Activated CD4-positive, alpha-beta T cell treated with anti-CD3 and anti-CD28 coated beads, Interleukin-2, amount 10 ng/mL, durations not matched to agents 24 days and 14 days (primary cell): ENCODE measurements at regions not wholly inside any gene's neighbourhood (a gene's known extent, or its start where the extent isn't known, plus 50 kb on each side); places are given as distances from the start of the nearest gene placed in this dataset.
"Not testable (repeated sequence)": the region's sequence is repeated elsewhere in the genome, so short reads cannot be mapped to it uniquely, and the experiment has no call there.

Source experiments
- DNase-seq: peaks from one replicate; pipeline ENCODE4 v3.0.0; 2022
- H3K27ac Mint-ChIP-seq: one replicate; pipeline ENCODE4 v1.8.0; 2022; ENCODE audit warnings: mild to moderate bottlenecking, mixed read lengths
- H3K27me3 Mint-ChIP-seq: one replicate; pipeline ENCODE4 v1.8.0; 2022; ENCODE audit warnings: mixed read lengths
- H3K36me3 Mint-ChIP-seq: one replicate; pipeline ENCODE4 v1.8.0; 2022; ENCODE audit warnings: low read depth, mild to moderate bottlenecking, mixed read lengths
- H3K4me1 Mint-ChIP-seq: one replicate; pipeline ENCODE4 v1.8.0; 2021; ENCODE audit warnings: mixed read lengths
- H3K4me3 Mint-ChIP-seq: one replicate; pipeline ENCODE4 v1.8.0; 2022; ENCODE audit warnings: mild to moderate bottlenecking, moderate library complexity, mixed read lengths
- H3K9me3 Mint-ChIP-seq: one replicate; pipeline ENCODE4 v1.8.0; 2021; ENCODE audit warnings: mixed read lengths
- intact Hi-C: fragments of 100-400 bp; cut with micrococcal nuclease; formaldehyde crosslinking; loops from one replicate; pipeline ENCODE4 v1.15.1; 2023

DNA sequence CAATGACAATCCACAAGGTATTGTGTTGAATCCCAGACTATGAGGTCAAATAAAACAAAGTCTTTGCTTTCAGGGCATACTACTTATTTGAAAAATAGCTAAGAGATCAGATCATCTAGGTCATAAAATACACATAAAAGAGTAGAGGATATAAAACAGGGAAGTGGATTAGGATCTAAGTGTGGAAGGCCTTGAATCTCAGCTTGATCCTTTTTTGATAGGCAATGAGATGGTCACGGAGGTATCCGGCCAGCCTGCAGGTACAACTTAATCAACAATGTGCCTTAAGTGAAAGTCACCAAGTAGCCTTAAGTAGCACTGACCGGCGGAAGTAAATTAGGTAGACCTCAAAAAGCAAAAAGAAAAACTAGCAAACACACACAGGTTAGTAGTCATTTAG, 901.7 kb downstream of the KCNJ2 start:
- Mint-ChIP-seq H3K27ac (no peak overlapping the region), H3K4me3 (no peak overlapping the region)
- intact Hi-C loops, result no loop called here

DNA sequence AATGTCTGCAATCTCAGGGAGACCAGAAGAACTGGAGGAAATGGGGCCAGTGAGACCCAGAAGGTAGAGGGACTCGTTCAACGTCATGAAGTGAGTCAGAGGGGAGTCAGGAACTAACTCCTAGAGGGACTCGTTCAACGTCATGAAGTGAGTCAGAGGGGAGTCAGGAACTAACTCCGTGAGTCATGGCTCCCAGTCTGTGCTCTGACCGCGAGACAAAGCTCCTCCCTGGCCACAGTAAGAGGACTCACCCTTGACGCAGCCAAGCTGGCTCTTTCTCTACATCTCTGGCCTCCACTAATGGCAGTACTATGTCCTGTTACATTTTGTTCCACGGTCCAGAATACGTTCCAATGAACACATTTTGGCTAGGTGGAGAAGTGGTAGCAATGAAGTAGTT, 902.5 kb downstream of the KCNJ2 start:
- DNase-seq, result no peak
- intact Hi-C loops, result no loop called here
- H3K4me1 Mint-ChIP-seq, result no peaks in the 10 kb centered on the region
- H3K9me3 Mint-ChIP-seq, result peaks cover 8% of the 10 kb centered on the region
- no peak overlapping the region for H3K27ac Mint-ChIP-seq
- H3K27me3 Mint-ChIP-seq, result no peaks in the 10 kb centered on the region
- H3K4me3 Mint-ChIP-seq, result no peak overlapping the region
- no peaks in the 10 kb centered on the region for H3K36me3 Mint-ChIP-seq

More for the DNA sequence above, 901.7 kb downstream of the KCNJ2 start:
- Mint-ChIP-seq H3K4me1 (no peaks in the 10 kb centered on the region), H3K36me3 (no peaks in the 10 kb centered on the region), H3K9me3 (peaks cover 8% of the 10 kb centered on the region), H3K27me3 (no peaks in the 10 kb centered on the region)
- no peak for DNase-seq

DNA sequence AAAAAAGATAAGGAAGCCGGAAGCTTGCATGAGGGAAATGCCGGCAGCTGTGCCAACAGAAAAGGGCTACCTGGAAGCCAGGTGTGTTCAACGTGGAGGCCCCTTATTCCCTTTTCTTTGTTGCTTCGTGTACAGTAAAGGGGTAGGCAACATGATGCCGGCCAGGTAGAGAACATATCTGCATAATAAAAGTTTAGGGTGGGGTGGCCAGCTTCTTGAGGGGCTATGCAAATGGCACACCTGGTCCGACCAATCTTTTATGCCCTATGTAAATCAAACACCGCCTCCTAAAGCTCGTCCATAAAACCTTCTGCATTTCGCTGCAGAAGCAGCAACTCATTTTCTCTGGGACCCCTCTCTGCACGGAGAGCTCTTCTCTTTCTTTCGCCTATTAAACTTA, 911.6 kb downstream of the KCNJ2 start:
- H3K4me3 Mint-ChIP-seq, result no peak overlapping the region
- intact Hi-C loops, result no loop called here
- no peak overlapping the region for H3K27ac Mint-ChIP-seq
- no peaks in the 10 kb centered on the region for H3K27me3 Mint-ChIP-seq
- H3K36me3 Mint-ChIP-seq, result no peaks in the 10 kb centered on the region
- no peak for DNase-seq
- H3K4me1 Mint-ChIP-seq, result no peaks in the 10 kb centered on the region
- peaks cover 6% of the 10 kb centered on the region for H3K9me3 Mint-ChIP-seq

DNA sequence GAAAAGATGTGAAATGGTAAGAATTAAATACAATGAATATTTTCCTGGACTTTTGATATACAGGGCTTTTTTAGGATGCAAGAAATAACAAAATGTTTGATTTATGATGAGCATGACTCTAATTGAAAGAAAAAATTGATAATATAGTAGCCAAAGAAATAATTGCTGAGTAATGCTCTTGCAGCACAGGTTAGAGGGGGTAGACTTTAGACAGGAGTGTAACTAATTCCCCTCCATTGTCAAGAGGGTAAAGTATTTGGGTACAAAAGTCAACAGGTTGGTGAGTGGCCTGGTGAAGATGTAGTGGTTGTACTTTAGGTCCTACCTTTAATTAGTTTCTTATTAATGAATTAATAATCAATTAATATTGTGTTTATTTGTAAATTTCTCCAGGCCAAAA, 912.3 kb downstream of the KCNJ2 start:
- Mint-ChIP-seq H3K27me3 (no peaks in the 10 kb centered on the region), H3K9me3 (peaks cover 6% of the 10 kb centered on the region), H3K27ac (no peak overlapping the region), H3K4me1 (no peaks in the 10 kb centered on the region), H3K4me3 (no peak overlapping the region), H3K36me3 (no peaks in the 10 kb centered on the region)
- DNase-seq, result no peak
- intact Hi-C loops, result no loop called here

DNA sequence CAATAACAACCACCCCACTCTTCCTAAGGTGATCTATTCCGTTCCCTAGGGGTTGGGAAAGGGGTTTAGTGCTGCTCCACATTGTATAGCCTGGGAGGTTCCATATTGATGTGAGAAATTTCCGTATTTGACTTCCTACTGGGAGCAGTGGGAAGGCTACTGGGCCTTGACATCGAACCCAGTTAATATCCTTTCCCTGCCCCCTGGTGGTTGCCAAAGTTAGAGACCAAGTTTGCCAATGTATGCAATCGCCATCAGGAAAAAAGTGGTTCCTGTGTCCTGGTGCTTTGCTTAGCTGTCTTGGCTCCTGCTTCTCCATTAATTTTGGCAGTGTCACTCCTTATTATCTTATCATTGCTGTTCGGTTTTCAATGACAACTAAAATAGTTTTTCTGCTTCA, 914.9 kb downstream of the KCNJ2 start:
- no peaks in the 10 kb centered on the region for H3K36me3 Mint-ChIP-seq
- intact Hi-C loops, result no loop called here
- DNase-seq, result no peak
- peaks cover 1% of the 10 kb centered on the region for H3K9me3 Mint-ChIP-seq
- no peaks in the 10 kb centered on the region for H3K27me3 Mint-ChIP-seq
- H3K4me3 Mint-ChIP-seq, result no peak overlapping the region
- no peaks in the 10 kb centered on the region for H3K4me1 Mint-ChIP-seq
- H3K27ac Mint-ChIP-seq, result no peak overlapping the region

DNA sequence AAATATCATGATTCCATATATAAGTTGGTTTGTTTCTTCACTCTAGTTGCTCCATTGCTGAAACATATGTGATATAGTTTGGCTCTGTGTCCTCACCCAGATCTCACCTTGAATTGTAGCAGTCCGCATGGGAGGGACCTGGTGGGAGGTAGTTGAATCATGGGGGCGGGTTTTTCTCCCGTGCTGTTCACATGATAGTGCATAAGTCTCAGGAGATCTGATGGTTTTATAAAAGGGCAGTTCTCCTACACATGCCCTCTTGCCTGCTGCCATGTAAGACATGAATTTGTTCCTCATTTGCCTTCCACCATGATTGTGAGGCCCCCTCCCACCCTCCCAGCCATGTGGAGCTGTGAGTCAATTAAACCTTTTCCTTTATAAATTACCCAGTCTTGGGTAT, 915.5 kb downstream of the KCNJ2 start:
- no peaks in the 10 kb centered on the region for H3K4me1 Mint-ChIP-seq
- H3K9me3 Mint-ChIP-seq, result no peaks in the 10 kb centered on the region
- DNase-seq, result no peak
- no peak overlapping the region for H3K27ac Mint-ChIP-seq
- no peak overlapping the region for H3K4me3 Mint-ChIP-seq
- no peaks in the 10 kb centered on the region for H3K36me3 Mint-ChIP-seq
- intact Hi-C loops, result no loop called here
- H3K27me3 Mint-ChIP-seq, result no peaks in the 10 kb centered on the region

DNA sequence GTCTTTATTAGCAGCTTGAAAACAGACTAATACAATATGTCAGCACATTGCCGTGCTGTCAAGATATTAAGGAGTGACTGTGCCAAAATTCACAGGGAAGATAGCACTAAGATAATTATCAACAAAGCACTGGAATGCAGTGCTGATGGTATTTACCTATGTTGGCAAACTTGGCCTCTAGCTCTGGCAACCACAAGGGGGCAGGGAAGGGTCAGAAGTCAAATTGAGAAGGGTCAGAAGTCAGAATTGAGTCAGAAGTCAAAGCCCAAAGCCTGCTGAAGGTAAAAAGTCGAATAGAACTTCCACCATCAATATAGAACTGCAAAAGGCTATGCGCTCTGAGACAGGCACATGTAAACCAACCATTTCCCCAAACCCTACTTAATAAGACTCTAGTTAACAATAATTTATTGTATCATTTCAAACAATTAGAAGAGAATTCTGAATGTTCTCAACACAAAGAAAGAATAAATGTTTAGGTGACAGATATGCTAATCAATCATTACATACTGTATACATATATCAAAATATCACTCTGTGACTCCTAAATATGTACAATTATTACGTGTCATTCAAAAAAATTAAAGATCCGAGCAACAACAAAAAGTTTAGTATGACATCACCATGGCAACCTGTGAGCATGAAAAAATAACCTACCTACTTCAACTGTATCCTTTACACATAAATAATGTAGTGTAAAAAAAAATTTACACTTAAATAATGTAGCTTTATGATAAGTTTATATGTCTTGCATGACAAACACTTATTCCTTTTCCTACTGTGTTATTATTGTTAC, 916.1 kb downstream of the KCNJ2 start:
- no peak overlapping the region for H3K4me3 Mint-ChIP-seq
- DNase-seq, result no peak
- H3K27ac Mint-ChIP-seq, result no peak overlapping the region

DNA sequence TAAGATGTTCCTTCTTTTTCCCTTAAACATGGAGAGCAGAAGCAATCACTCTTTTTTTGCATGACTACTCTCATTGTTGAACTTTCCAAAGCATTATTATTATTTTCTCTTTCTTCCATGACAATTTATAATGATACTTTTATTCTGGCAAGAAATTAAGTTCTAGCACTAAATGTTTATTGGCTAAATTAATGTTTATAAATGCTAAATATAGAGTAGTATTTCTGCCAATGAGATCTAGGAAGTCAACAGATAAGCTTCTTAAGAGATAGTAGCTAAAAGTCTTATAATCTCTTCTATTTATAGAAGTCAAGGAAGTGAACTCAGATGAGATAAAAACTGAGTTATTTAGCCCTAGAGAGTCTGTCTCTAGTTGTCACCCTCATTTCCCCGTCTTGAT, 920.1 kb downstream of the KCNJ2 start:
- Mint-ChIP-seq H3K27me3 (no peaks in the 10 kb centered on the region), H3K4me3 (no peak overlapping the region), H3K4me1 (no peaks in the 10 kb centered on the region), H3K9me3 (peaks cover 9% of the 10 kb centered on the region), H3K27ac (no peak overlapping the region), H3K36me3 (no peaks in the 10 kb centered on the region)
- intact Hi-C loops, result no loop called here
- DNase-seq, result no peak

More for the DNA sequence above, 916.1 kb downstream of the KCNJ2 start:
- Mint-ChIP-seq H3K9me3 (no peaks in the 10 kb centered on the region), H3K27me3 (no peaks in the 10 kb centered on the region), H3K4me1 (no peaks in the 10 kb centered on the region), H3K36me3 (no peaks in the 10 kb centered on the region)
- intact Hi-C loops, result no loop called here

DNA sequence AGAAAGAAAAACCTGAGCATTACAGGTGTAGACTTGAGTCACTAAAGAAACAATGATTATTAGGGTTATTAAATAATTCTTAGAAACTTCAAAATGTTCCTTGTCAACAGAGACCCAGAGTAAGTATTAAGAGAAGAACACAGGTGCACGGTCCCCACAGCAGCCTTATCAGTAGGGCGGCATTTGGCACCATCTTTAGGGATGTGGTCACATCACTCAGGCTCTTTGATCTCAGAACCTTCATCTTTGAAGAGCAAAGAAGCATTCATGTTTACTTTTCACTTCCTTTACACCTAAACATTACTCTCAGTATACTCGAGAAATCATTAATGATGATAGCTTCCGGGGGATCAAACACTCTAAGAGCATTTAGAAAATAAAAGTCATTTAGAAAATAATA, 928.7 kb downstream of the KCNJ2 start:
- intact Hi-C loops, result no loop called here
- no peak for DNase-seq
- H3K36me3 Mint-ChIP-seq, result no peaks in the 10 kb centered on the region
- no peaks in the 10 kb centered on the region for H3K27me3 Mint-ChIP-seq
- H3K27ac Mint-ChIP-seq, result no peak overlapping the region
- H3K4me3 Mint-ChIP-seq, result no peak overlapping the region
- H3K9me3 Mint-ChIP-seq, result peaks cover 10% of the 10 kb centered on the region
- no peaks in the 10 kb centered on the region for H3K4me1 Mint-ChIP-seq

DNA sequence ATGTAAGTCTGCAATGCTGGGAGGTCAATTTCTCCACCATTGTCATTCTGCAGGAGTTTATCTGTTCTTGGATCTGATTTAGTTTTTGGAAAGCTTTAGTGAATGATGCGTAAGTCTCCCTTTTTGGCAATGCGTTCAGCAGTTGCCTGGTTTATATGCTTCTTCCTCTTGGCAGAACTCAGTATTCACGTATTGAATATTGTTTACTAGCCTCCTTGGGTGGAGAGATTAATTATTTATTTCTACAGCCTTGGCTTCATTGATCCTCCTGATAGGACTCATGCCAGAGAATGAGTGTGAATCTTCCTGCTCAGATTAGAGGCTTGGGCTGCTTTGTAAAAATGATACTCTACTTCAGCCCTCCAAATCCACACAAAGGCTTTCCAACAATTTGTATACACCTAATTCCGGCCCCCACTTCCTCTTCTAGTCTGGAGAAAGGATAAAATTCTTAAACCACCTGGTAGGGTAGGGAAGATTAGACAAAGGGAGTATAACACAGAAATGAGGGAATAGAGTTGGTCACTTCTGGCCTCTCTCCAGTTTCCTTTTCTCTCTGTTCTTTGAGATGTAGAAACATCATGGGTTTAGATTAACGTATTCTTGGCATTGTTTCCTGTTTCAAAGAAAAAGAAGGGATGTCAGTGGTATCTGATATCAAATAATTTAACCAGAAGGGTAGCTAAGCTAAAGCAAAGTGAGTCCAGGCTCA, 929.8 kb downstream of the KCNJ2 start:
- Mint-ChIP-seq H3K9me3 (peaks cover 10% of the 10 kb centered on the region), H3K36me3 (no peaks in the 10 kb centered on the region), H3K4me1 (no peaks in the 10 kb centered on the region), H3K27ac (no peak overlapping the region), H3K27me3 (no peaks in the 10 kb centered on the region), H3K4me3 (no peak overlapping the region)
- no peak for DNase-seq
- intact Hi-C loops, result no loop called here

DNA sequence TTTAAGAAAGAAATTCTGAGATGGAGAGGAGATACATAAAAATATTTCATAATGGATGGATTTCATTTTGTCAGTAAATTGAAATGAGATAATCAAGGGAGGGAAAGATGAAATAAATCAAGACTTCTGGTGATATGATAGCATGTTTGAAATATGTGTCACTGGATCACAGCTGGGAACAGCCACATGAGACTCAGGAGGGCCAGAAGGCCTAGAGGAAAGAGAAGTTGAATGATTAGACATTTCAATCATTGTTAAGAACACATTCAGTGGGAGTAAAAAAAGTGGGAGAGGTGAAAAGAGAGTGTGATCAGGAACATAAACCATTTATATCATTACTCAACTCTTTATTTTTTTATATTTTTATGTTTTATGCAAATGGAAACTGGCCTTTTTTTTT, 933.4 kb downstream of the KCNJ2 start:
- H3K4me3 Mint-ChIP-seq, result no peak overlapping the region
- H3K27me3 Mint-ChIP-seq, result no peaks in the 10 kb centered on the region
- H3K27ac Mint-ChIP-seq, result no peak overlapping the region
- DNase-seq, result no peak
- H3K4me1 Mint-ChIP-seq, result no peaks in the 10 kb centered on the region
- no peaks in the 10 kb centered on the region for H3K36me3 Mint-ChIP-seq
- intact Hi-C loops, result no loop called here
- H3K9me3 Mint-ChIP-seq, result peaks cover 3% of the 10 kb centered on the region

DNA sequence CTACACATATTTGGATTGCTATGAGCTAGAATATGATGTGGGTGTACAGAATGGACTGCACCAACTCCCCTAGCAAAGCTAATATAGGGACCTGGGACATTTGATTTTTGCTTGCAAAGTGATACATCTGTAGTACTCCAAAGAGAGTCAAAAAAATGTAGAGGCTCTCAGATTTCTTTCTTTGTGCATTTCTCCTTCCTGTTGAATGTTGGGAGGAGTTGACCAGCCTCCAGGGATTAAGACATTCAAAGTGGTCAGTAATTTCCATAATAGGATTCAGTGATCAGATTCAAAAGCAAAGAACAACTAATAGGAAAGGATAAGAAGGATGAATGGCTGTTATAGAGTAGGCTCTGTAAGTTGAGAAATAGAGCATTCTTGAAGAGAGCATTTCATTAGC, 934.9 kb downstream of the KCNJ2 start:
- Mint-ChIP-seq H3K4me1 (no peaks in the 10 kb centered on the region), H3K27ac (no peak overlapping the region), H3K9me3 (peaks cover 3% of the 10 kb centered on the region), H3K36me3 (no peaks in the 10 kb centered on the region), H3K4me3 (no peak overlapping the region), H3K27me3 (no peaks in the 10 kb centered on the region)
- DNase-seq, result no peak
- intact Hi-C loops, result no loop called here

DNA sequence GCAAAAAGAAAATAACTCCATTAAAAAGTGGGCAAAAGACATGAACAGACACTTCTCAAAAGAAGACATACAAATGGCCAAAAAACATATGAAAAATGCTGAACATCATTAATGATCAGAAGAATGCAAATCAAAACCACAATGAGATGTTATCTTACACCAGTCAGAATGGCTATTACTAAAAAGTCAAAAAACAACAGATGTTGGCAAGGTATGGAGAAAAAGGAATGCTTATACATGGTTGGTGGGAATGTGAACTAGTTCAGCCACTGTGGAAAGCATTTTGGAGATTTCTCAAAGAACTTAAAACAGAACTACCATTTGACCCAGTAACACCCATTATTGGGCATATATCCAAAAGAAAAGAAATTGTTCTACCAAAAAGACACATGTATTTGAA, 936.7 kb downstream of the KCNJ2 start:
- H3K4me1 Mint-ChIP-seq, H3K4me3 Mint-ChIP-seq, H3K36me3 Mint-ChIP-seq, DNase-seq, H3K27ac Mint-ChIP-seq, H3K27me3 Mint-ChIP-seq, H3K9me3 Mint-ChIP-seq, intact Hi-C loops: not testable (repeated sequence)

DNA sequence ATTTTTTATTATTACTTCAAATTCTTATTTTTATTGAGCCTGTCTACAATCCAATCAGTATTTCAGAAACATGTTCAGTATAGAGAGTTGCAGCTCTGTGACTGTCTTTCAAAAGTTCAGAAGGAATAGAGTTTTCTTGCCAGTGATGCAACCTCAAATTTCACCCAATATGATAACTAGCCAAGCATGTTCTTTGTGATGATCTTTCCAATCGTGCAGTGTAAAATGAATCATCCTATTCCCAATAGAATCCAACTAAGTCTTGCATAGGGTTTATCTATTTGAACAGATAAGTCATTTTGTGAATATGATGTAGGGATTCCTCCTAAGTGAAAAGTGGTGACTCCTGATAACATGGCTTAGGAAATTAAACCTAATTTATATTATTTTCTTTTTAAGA, 937.8 kb downstream of the KCNJ2 start:
- H3K27me3 Mint-ChIP-seq, result no peaks in the 10 kb centered on the region
- no peaks in the 10 kb centered on the region for H3K4me1 Mint-ChIP-seq
- H3K27ac Mint-ChIP-seq, result no peak overlapping the region
- H3K4me3 Mint-ChIP-seq, result no peak overlapping the region
- H3K36me3 Mint-ChIP-seq, result no peaks in the 10 kb centered on the region
- DNase-seq, result no peak
- H3K9me3 Mint-ChIP-seq, result peaks cover 3% of the 10 kb centered on the region
- intact Hi-C loops, result no loop called here

DNA sequence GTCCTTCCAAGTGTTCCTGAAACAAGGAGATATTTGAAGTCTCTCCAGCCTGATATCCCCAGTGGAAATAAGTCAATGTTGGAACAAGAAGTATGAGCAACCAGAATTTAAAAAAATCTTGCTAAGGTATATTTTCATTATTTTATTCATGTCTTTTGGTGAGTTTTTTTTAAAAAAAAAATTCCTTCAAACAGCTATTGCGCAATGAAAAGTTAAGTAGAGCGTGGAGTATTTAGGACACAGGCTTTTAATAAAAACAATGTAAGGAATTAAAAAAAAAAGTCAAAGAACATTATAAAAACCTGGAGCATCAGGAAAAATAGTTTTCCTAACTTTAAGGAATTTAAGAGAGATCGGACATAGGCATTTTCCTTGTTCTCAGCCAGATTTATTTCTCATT, 940.4 kb downstream of the KCNJ2 start:
- H3K36me3 Mint-ChIP-seq, result no peaks in the 10 kb centered on the region
- H3K27me3 Mint-ChIP-seq, result no peaks in the 10 kb centered on the region
- no peak overlapping the region for H3K4me3 Mint-ChIP-seq
- H3K4me1 Mint-ChIP-seq, result no peaks in the 10 kb centered on the region
- no peak for DNase-seq
- H3K27ac Mint-ChIP-seq, result no peak overlapping the region
- peaks cover 7% of the 10 kb centered on the region for H3K9me3 Mint-ChIP-seq
- intact Hi-C loops, result no loop called here
